ENCODE measurements at regions not wholly inside any gene's neighbourhood (a gene's known extent, or its start where the extent isn't known, plus 50 kb on each side); places are given as distances from the start of the nearest gene placed in this dataset.

DNA sequence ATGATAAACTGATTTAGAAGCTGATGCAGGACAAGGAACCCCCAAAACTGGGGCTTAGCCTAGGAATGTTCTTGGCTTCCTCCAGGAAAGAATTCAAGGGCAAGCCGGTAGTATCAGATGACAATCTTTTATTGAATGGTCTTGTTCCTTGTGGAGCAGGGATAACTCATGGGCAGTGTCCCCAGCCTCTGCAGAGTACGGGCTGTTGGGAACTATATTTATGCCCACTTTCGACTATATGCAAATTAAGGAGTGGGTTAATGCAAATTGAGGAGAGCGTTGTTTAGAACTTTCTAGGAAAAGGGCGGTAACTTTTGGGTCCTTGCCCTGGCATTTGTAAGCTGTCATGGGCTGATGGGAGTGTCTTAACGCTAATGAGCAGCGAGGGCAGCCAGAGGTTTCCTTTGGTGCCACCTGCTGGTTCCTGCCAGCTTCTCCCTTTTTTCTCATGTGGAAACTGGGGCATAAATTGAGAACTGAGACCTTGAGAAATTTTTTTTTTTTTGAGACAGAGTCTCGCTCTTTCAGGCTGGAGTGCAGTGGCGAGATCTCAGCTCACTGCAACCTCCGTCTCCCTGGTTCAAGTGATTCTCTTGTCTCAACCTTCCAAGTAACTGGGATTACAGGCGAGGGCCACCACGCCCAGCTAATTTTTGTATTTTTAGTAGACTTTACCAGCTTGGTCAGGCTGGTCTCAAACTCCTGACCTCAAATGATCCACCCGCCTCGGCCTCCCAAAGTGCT is 79.4 kb upstream of the ABCC4 start:
- TF ChIP-seq GATA1 (IDR thresholded peaks at IDR 0.05; ENCODE audit: low read depth, low read length) = no peak
- TF ChIP-seq POLR2A (IDR thresholded peaks at IDR 0.05; ENCODE audit: low read length) = peak; percentile 23
- DNase-seq = peak; percentile 93 to 95

DNA sequence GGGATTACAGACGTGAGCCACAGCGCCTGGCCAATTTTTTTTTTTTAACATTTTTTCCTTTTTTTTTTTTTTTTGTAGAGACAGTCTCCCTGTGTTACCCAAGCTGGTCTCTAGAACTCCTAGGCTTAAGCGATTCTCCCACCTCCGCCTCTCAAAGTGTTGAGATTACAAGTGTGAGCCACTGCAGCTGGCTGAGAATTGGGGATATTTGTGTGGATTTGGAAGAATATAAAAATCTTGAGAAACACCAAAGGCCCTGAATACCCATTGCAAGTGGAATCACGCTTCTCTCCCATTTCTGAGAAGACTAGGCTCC is 79.9 kb upstream of the ABCC4 start:
- TF ChIP-seq POLR2A (IDR thresholded peaks at IDR 0.05; ENCODE audit: low read length) (no peak), GATA1 (IDR thresholded peaks at IDR 0.05; ENCODE audit: low read depth, low read length) (no peak)

DNA sequence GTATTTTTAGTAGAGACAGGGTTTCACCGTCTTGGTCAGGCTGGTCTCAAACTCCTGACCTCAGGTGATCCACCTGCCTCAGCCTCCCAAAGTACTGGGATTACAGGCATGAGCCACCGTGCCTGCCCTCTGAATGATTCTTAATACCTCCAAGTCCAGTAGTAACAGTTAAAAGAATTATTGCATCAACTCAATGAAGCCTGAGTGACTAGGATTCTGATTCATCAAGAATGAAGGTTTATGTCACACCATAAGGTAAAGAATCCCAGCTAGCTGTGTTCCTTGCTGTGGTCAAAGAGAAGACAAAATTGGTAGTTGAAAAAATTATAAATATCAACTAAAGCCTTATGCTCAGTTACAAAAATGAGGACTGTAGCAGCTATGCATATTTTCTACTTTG is 81.2 kb upstream of the ABCC4 start:
- DNase-seq = no peak
- TF ChIP-seq GATA1 (IDR thresholded peaks at IDR 0.05; ENCODE audit: low read depth, low read length) (no peak), POLR2A (IDR thresholded peaks at IDR 0.05; ENCODE audit: low read length) (no peak)

More for the DNA sequence above, 79.9 kb upstream of the ABCC4 start:
- DNase-seq = no peak

DNA sequence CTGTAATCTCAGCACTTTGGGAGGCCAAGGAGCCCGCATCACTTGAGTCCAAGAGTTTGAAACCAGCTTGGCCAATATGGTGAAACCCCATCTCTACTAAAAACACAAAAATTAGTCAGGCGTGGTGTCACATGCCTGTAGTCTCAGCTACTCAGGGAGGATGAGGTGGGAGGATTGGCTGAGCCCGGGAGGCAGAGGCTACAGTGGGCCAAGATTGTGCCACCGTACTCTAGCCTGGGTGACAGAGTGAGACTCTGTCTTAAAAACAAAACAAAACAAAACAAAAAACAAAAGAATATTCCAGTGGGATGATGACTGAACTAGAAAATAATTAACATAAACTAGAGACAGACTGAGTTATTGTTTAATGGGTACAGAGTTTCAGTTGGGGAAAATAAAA is 81.7 kb upstream of the ABCC4 start:
- no peak for DNase-seq
- TF ChIP-seq POLR2A (IDR thresholded peaks at IDR 0.05; ENCODE audit: low read length) = no peak
- no peak for TF ChIP-seq GATA1 (IDR thresholded peaks at IDR 0.05; ENCODE audit: low read depth, low read length)

DNA sequence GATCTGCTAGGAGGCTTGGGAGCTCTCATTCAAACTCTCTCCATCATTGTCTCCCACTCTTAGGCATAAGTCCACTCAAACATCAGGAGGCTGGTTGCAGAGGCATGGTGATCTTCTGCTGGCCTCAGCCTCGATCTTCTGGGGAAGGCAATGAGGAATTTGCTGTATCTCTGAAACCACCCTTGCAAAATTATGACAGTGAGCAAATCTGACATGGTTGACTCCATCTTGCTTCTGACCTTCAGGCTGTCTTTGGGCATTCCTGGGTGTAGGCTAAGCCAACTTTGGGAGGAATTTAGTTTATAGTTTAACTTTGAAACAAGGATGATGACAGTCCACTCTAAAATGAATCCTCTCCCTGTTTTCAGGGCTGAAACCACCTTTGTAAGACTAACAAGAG is 84.1 kb upstream of the ABCC4 start:
- TF ChIP-seq POLR2A (IDR thresholded peaks at IDR 0.05; ENCODE audit: low read length) = no peak
- no peak for TF ChIP-seq GATA1 (IDR thresholded peaks at IDR 0.05; ENCODE audit: low read depth, low read length)
- no peak for DNase-seq

DNA sequence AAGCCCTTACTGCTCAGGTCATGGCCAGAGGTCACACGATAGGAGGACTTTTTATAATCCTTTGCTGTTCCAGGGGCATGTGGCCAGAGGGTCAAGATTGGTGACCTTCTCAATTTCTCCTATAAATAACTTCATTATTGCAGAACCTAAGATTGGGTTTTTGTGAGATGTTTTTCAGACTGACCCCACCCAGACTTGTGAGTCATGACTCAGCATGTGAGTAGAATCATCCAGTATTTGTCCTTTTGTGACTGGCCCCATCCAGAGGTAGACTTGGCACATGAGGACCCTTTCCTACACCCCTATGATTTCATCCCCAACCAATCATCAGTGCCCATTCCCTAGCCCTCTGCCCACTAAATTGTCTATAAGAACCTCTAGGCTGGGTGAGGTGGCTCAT is 84.5 kb upstream of the ABCC4 start:
- DNase-seq = peak; percentile 39 to 53

DNA sequence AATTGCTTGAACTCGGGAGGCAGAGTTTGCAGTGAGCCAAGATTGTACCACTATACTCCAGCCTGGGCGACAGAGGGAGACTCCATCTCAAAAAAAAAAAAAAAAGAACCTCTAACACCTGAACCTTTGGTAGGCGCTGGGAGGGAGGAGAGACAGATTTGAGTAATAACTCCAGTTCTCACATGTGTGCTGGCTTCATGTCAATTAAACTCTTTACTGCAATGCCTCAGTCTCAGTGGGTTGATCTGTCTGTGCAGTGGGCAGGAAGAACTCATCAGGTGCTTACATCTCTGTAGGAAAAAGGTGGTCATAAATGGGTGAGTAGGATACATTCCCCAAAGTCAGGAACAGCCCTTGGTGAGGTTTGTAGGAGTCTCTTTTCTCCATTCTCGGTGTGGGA is 85.1 kb upstream of the ABCC4 start:
- TF ChIP-seq GATA1 (IDR thresholded peaks at IDR 0.05; ENCODE audit: low read depth, low read length) = no peak
- no peak for TF ChIP-seq POLR2A (IDR thresholded peaks at IDR 0.05; ENCODE audit: low read length)
- no peak for DNase-seq

More for the DNA sequence above, 84.5 kb upstream of the ABCC4 start:
- TF ChIP-seq POLR2A (IDR thresholded peaks at IDR 0.05; ENCODE audit: low read length) (no peak), GATA1 (IDR thresholded peaks at IDR 0.05; ENCODE audit: low read depth, low read length) (no peak)

DNA sequence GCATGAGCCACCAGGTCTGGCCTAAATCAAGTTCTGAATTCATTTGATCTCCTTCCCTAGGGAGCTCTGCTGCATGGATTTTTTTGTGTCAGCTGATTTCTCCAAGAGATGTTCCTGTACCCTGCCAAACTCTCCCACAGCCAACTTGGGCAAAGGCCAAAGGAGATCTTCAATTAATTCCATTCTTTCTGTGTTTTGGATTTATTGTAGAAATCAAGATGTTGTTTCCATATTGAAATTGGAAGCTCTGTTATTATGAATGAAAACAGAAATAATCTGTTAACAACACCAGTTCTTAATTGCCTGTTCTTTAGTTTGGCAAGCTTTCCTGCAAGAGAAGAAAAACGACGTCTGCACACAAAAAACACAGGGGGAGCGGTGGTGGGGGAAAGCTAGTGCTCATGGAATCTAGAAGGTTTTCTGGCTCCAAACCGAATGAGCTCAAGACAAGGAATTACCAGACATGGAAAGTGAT is 86.5 kb upstream of the ABCC4 start:
- DNase-seq = no peak
- TF ChIP-seq GATA1 (IDR thresholded peaks at IDR 0.05; ENCODE audit: low read depth, low read length) = no peak
- no peak for TF ChIP-seq POLR2A (IDR thresholded peaks at IDR 0.05; ENCODE audit: low read length)

DNA sequence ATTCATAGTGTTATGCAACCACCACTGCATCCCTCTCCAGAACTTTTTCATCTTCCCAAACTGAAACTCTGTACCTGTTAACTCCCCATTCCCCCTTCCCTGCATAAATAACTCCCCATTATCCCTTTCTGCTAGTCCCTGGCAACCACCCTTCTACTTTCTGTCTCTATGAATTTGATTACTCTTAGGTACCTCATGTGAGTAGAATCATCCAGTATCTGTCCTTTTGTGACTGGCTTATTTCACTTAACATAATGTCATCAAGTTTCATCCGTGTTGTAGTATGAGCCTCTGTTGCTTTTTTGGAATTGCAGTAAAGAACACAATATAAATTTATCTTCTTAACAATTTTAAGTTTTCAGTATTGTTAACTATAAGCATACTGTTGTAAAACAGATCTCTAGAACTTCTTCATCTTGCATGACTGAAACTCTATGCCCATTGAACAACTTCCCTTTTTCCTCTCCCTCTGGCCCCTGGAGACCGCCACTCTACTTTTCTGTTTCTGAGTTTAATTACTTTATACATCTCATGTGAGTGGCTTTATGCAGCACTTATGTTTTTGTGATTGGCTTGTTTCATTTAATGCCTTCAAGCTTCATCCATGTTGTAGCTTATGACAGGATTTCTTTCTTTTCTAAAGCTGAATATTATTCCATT is 87.3 kb upstream of the ABCC4 start:
- DNase-seq = no peak

DNA sequence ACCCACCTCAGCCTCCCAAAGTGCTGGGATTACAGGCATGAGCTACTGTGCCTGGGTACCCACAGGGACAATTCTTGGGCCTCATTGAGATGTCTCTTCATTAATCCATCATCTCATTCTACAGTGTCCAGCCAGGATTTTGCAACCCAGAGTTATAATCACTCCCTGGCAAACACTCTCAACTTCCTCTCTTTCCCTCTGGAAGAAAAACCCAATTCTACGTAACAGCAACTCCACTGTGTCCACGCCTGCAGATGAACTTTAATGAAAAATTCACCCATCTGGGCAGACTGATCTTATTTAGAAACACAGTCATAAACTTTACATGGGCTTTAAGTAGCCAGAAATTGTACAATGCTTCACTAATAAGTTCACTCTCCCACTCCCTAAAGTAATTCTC is 90.1 kb upstream of the ABCC4 start:
- DNase-seq = no peak
- TF ChIP-seq GATA1 (IDR thresholded peaks at IDR 0.05; ENCODE audit: low read depth, low read length) = no peak
- TF ChIP-seq POLR2A (IDR thresholded peaks at IDR 0.05; ENCODE audit: low read length) = no peak

More for the DNA sequence above, 87.3 kb upstream of the ABCC4 start:
- TF ChIP-seq POLR2A (IDR thresholded peaks at IDR 0.05; ENCODE audit: low read length) = no peak
- TF ChIP-seq GATA1 (IDR thresholded peaks at IDR 0.05; ENCODE audit: low read depth, low read length) = no peak

DNA sequence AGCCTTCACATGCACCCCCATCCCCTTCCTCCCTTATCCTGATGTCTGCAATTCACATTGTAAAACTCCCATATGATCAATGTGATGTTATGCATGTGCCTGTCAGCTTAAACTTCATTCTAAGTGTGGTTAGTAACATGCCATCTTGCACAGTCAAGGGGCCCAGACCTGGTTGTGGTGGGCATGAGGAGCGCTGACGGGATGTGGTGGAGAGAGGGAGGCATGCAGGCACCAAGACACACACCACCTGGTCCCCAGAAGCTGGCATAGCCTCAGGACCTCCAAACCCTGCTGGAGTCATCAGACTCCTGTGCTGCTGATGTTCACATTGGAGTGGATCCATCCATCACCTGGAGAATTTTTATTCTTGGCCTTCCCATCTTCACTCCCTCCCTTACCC is 90.5 kb upstream of the ABCC4 start:
- TF ChIP-seq GATA1 (IDR thresholded peaks at IDR 0.05; ENCODE audit: low read depth, low read length) = no peak
- TF ChIP-seq POLR2A (IDR thresholded peaks at IDR 0.05; ENCODE audit: low read length) = no peak
- DNase-seq = no peak

DNA sequence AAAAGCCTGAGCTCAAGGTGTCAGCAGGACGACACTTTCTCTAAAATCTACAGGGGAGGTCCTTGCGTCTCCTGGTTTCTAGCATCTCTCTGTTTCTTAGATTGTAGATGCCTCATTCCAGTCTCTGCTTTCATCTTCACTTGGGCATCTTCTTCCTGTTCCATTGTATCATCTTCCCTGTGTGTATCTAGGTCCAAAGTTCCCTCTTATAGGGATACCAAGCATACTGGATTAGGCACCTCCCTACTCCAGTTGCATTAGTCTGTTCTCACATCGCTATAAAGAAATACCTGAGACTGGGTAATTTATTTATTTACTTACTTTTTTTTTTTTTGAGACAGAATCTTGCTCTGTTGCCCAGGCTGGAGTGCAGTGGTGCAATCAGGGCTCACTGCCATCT is 91.3 kb upstream of the ABCC4 start:
- TF ChIP-seq GATA1 (IDR thresholded peaks at IDR 0.05; ENCODE audit: low read depth, low read length) (no peak), POLR2A (IDR thresholded peaks at IDR 0.05; ENCODE audit: low read length) (no peak)
- DNase-seq = no peak

DNA sequence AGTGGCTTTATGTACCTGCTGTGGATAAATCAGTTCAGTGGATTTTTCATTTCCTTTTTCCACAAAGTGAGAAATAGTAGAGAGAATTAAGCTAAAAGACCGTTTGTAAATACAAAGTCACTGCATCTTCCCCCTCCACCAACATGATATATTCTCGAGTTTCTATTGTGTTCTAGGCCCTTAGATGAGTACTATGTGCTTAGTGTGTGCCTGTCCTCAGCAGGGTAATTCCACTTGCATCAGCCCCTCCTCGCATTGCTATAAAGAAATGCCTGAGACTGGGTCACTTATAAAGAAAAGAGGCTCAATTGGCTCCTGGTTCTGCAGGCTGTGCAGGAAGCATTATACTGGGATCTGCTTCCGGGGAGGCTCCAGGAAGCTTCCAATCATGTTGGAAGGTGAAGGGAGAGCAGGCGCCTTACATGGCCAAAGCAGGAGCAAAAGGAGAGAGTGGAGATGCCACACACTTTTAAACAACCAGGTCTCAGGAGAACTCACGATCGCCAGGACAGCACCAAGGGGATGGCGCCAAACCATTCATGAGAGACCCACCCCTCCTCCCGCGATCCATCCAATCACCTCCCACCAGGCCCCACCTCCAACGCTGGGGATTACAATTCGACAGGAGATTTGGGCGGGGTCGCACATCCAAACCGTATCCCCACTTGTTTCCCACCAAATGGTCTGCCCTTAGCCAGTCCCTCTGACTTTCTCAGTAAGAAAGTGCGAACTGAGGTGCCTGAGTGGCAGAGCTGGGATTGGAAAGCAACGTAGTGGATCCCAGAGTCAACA is 102.3 kb upstream of the ABCC4 start:
- peak; percentile 16 to 36 for DNase-seq

More for the DNA sequence above, 102.3 kb upstream of the ABCC4 start:
- TF ChIP-seq GATA1 (IDR thresholded peaks at IDR 0.05; ENCODE audit: low read depth, low read length) (no peak), POLR2A (IDR thresholded peaks at IDR 0.05; ENCODE audit: low read length) (no peak)
